ENCODE measurements at regions not wholly inside any gene's neighbourhood (a gene's known extent, or its start where the extent isn't known, plus 50 kb on each side); places are given as distances from the start of the nearest gene placed in this dataset.
"Not testable (repeated sequence)": the region's sequence is repeated elsewhere in the genome, so short reads cannot be mapped to it uniquely, and the experiment has no call there.

DNA sequence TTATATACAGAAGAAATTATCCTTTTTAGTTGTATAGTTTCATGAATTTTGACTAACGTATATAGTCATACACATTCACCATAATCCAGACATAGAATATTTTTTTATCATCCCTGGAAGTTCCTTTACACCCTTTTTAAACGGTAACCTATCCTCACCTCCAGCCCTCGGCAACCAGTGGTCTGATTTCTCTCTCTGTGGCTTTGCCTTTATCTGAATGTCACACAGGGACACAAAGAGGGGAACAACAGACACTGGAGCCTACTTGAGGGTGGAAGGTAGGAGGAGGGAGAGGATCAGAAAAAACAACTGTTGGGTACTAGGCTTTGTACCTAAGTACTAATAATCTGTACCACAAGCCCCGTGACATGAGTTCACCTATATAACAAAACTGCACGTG, 191.9 kb downstream of the MC4R start:
- TF ChIP-seq, protein P1, sequence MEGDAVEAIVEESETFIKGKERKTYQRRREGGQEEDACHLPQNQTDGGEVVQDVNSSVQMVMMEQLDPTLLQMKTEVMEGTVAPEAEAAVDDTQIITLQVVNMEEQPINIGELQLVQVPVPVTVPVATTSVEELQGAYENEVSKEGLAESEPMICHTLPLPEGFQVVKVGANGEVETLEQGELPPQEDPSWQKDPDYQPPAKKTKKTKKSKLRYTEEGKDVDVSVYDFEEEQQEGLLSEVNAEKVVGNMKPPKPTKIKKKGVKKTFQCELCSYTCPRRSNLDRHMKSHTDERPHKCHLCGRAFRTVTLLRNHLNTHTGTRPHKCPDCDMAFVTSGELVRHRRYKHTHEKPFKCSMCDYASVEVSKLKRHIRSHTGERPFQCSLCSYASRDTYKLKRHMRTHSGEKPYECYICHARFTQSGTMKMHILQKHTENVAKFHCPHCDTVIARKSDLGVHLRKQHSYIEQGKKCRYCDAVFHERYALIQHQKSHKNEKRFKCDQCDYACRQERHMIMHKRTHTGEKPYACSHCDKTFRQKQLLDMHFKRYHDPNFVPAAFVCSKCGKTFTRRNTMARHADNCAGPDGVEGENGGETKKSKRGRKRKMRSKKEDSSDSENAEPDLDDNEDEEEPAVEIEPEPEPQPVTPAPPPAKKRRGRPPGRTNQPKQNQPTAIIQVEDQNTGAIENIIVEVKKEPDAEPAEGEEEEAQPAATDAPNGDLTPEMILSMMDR (IDR thresholded peaks at IDR 0.05; ENCODE audit: insufficient read depth, low read depth, low read length) = no peak
- CTCF ChIA-PET = no interaction called here
- DNase-seq (ENCODE audit: low read depth) = no peak

DNA sequence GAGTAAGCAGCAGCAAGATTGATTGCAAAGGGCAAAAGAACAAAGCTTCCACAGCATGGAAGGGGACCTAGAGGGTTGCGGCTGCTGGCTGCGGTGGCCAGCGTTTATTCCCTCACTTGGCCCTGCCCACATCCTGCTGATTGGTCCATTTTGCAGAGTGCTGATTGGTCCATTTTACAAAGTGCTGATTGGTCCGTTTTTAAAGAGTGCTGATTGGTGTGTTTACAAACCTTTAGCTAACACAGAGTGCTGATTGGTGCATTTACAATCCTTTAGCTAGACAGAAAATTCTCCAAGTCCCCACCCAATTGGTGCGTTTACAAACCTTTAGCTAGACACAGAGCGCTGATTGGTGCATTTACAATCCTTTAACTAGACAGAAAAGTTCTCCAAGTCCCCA, 194.4 kb downstream of the MC4R start:
- CTCF ChIA-PET = interaction anchor here (0.5 kb wide), 1 partner anchor 25 kb away, joined by 3 read pairs; no protein-coding TSS in a partner anchor
- H3K36me3 ChIP-seq (ENCODE audit: control insufficient read depth, insufficient read depth, low read length); POLR2A ChIA-PET: not testable (repeated sequence)

More for the DNA sequence above, 191.9 kb downstream of the MC4R start:
- Histone ChIP-seq H3K36me3 (ENCODE audit: control insufficient read depth, insufficient read depth, low read length) (no peaks in the 10 kb centered on the region), H3K27me3 (ENCODE audit: control insufficient read depth, insufficient read depth, low read length) (no peaks in the 10 kb centered on the region), H3K4me3 (ENCODE audit: low read depth, low read length) (no peak overlapping the region)
- POLR2A ChIA-PET = no interaction called here

DNA sequence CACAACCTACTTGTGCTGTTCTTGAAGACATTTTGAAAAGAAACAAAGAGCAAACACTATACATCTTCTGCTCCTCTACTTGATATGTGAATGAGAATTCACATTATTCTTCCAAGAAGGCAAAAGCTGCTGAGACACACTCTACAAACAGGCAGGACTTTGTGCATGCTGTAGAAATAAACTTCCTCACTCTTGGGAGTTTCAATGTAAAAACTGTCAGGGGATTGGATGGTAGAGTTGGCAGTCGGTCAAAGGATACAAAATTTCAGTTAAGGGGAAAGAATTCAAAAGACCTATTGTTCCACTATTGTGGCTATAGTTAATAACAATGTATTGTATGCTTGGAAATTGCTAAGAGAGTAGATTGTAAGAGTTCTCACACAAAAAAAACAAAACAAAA, 196.3 kb downstream of the MC4R start:
- CTCF ChIA-PET = interaction anchor here (1.1 kb wide), 1 partner anchor 11 kb away, joined by 3 read pairs; no protein-coding TSS in a partner anchor
- TF ChIP-seq, protein P1 (IDR thresholded peaks at IDR 0.05; ENCODE audit: insufficient read depth, low read depth, low read length) = no peak
- Histone ChIP-seq H3K36me3 (ENCODE audit: control insufficient read depth, insufficient read depth, low read length) (no peaks in the 10 kb centered on the region), H3K27me3 (ENCODE audit: control insufficient read depth, insufficient read depth, low read length) (no peaks in the 10 kb centered on the region), H3K4me3 (ENCODE audit: low read depth, low read length) (no peak overlapping the region)
- POLR2A ChIA-PET = no interaction called here
- DNase-seq (ENCODE audit: low read depth) = no peak

More for the DNA sequence above, 194.4 kb downstream of the MC4R start:
- not testable (repeated sequence) for H3K4me3 ChIP-seq (ENCODE audit: low read depth, low read length); DNase-seq (ENCODE audit: low read depth); H3K27me3 ChIP-seq (ENCODE audit: control insufficient read depth, insufficient read depth, low read length)

DNA sequence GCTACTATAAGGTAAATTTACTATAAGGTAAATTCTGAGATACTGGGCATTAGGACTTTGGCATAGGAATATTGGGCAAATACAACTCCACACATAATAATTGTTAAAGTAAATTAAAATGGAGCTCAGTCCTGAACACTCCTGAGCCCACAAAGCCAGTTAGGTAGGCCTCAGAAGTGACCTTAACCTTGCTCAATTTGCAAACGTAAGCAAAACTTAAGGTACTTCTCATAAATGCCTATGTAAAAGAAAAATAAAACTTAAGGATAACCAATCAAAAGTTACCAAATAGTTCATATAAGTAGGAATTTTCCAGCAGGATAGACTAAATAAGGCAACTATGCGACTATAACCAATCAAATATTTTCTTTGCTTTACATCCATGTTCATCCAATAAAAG, 197.7 kb downstream of the MC4R start:
- H3K36me3 ChIP-seq (ENCODE audit: control insufficient read depth, insufficient read depth, low read length) = no peaks in the 10 kb centered on the region
- TF ChIP-seq, protein P1 (IDR thresholded peaks at IDR 0.05; ENCODE audit: insufficient read depth, low read depth, low read length) = no peak
- ChIA-PET CTCF (no interaction called here), POLR2A (no interaction called here)
- no peak for DNase-seq (ENCODE audit: low read depth)
- no peak overlapping the region for H3K4me3 ChIP-seq (ENCODE audit: low read depth, low read length)
- H3K27me3 ChIP-seq (ENCODE audit: control insufficient read depth, insufficient read depth, low read length) = no peaks in the 10 kb centered on the region

DNA sequence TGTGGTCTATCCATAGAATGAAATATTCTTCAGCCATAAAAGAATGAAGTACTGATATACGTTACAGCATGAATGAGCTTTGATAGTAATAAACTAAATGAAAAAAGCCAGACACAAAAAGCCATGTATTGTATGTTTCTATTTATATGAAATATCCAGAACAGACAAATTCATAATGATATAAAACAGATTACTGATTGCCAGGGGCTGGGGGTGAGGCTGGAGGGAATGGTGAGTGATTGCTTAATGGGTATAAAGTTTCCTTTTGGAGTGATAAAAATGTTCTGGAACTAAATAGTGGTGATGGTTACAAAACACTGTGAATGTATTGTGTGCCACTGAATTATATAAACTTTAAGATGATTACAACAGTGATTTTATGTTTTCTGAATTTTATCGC, 200.5 kb downstream of the MC4R start:
- POLR2A ChIA-PET = no interaction called here
- DNase-seq (ENCODE audit: low read depth) = no peak
- CTCF ChIA-PET = no interaction called here

DNA sequence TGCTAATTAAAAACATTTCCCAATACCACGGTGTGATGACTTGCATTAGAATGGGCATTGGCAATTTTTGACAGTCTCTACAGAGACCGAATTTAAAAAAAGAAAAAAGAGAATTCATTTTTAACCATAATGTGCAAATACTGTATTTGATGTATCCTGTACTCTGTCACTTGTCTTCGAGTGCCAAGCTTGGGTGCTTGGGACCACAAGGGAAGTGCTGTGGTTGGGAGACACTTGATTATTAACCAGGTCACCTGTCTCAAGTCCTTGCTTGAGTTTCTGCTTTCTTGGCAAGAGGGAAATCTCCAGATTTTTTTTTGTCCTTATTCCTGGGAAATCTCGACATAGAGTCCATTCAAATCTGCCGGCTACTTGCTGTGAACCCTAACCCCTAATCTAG, 209.0 kb downstream of the MC4R start:
- TF ChIP-seq, protein P1 (IDR thresholded peaks at IDR 0.05; ENCODE audit: insufficient read depth, low read depth, low read length) = no peak
- DNase-seq (ENCODE audit: low read depth) = no peak

More for the DNA sequence above, 200.5 kb downstream of the MC4R start:
- Histone ChIP-seq H3K36me3 (ENCODE audit: control insufficient read depth, insufficient read depth, low read length) (no peaks in the 10 kb centered on the region), H3K4me3 (ENCODE audit: low read depth, low read length) (no peak overlapping the region), H3K27me3 (ENCODE audit: control insufficient read depth, insufficient read depth, low read length) (no peaks in the 10 kb centered on the region)
- TF ChIP-seq, protein P1 (IDR thresholded peaks at IDR 0.05; ENCODE audit: insufficient read depth, low read depth, low read length) = no peak

More for the DNA sequence above, 209.0 kb downstream of the MC4R start:
- ChIA-PET POLR2A (no interaction called here), CTCF (interaction anchor here (0.6 kb wide), 1 partner anchor 600 kb away, joined by 3 read pairs; no protein-coding TSS in a partner anchor)
- Histone ChIP-seq H3K27me3 (ENCODE audit: control insufficient read depth, insufficient read depth, low read length) (no peaks in the 10 kb centered on the region), H3K36me3 (ENCODE audit: control insufficient read depth, insufficient read depth, low read length) (no peaks in the 10 kb centered on the region), H3K4me3 (ENCODE audit: low read depth, low read length) (no peak overlapping the region)

All from BJ (cell line).